H1 (cell line): ENCODE measurements at regions not wholly inside any gene's neighbourhood (a gene's known extent, or its start where the extent isn't known, plus 50 kb on each side); places are given as distances from the start of the nearest gene placed in this dataset.

Experiments
- CHD1 ChIP-seq: IDR thresholded peaks from 2 replicates; pipeline ENCODE4 v1.6.1; 2012; ENCODE audit warnings: low read depth, low read length, improper control_type of control experiment
- CREB1 ChIP-seq: IDR thresholded peaks from 2 replicates; pipeline ENCODE4 v1.6.1; 2012; ENCODE audit warnings: inconsistent platforms
- TEAD4 ChIP-seq: IDR thresholded peaks from 2 replicates; pipeline ENCODE4 v1.6.1; 2012; ENCODE audit warnings: low read depth, low read length, inconsistent platforms, mixed read lengths

GRCh38 chr6:56837322-56837894, 117.5 kb upstream of the BEND6 start (continued):
- no peak for TF ChIP-seq CHD1
- TF ChIP-seq TEAD4 = no peak
- no peak for TF ChIP-seq CREB1
